ENCODE measurements at regions not wholly inside any gene's neighbourhood (a gene's known extent, or its start where the extent isn't known, plus 50 kb on each side); places are given as distances from the start of the nearest gene placed in this dataset.

DNA sequence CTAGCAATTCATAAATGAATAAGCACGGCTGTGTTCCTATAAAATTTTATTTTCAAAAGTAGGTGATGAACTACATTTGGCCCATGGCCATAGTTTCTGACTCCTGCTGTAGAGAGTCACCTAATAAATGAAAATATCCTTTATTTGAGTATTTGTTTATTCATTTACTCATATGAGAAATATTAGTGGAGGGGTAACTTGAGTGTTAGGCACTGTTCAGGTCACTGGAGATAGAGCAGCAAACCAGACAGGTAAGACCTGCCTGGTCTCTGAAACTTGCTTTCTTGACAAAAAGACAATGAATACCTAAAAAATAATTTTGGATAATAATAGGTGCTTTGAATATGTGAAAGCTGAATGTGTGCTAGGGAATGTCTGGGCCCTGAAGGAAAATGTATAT, 68.8 kb downstream of the YIPF5 start:
- WGBS (ENCODE audit: insufficient coverage): no CpG with 5 or more reads among the region's 1 CpG

DNA sequence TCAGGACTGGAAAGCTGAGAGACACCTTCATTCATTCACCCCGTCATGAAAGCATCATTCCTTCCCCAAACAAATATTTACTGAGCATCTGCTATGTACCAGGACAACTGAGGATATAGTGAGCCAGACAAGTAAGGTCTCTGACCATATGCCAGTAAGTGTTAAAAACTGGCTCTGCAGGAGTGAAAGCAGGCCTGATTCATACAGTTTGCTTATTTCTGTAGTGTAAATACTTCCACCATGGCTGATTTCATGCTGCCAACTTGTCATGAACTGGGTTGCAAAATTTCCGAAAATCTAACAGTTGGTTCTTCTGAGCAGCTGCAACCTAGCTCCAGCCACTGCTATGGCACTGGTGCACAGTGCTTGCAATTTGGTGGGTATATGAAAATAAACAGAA, 68.1 kb downstream of the YIPF5 start:
- Mint-ChIP-seq H3K9me3 (ENCODE audit: insufficient read depth) (no peaks in the 10 kb centered on the region), H3K27ac (no peak overlapping the region), H3K4me3 (no peak overlapping the region), H3K4me1 (no peaks in the 10 kb centered on the region), H3K27me3 (peaks cover 10% of the 10 kb centered on the region)
- Histone ChIP-seq H3K79me2 (ENCODE audit: control insufficient read depth, insufficient read depth, low read length) (no peaks in the 10 kb centered on the region), H3K36me3 (replicated peaks in 1 of 2; ENCODE audit: control extremely low read depth in 1 of 2, control insufficient read depth in 1 of 2, extremely low read depth in 1 of 2, insufficient read depth in 2 of 2, low read length in 1 of 2) (no peaks in the 10 kb centered on the region), H3K27ac (ENCODE audit: low read length in 2 of 2) (no peak overlapping the region), H2AFZ (ENCODE audit: insufficient read depth, low read depth, low read length, poor library complexity, severe bottlenecking) (no peak overlapping the region), H3K4me2 (replicated peaks; ENCODE audit: low read depth, low read length, poor library complexity, severe bottlenecking) (no peak overlapping the region), H3K9me3 (ENCODE audit: control extremely low read depth in 1 of 3, control insufficient read depth in 2 of 3, insufficient read depth in 1 of 3, low read length in 2 of 3) (no peaks in the 10 kb centered on the region), H3K4me3 (ENCODE audit: control extremely low read depth in 1 of 5, extremely low read depth in 1 of 5, insufficient read depth in 1 of 5, low read depth in 2 of 5, low read length in 4 of 5) (no peak overlapping the region), H4K20me1 (ENCODE audit: control insufficient read depth, insufficient read depth, low read length, poor library complexity, severe bottlenecking) (no peaks in the 10 kb centered on the region), H3K4me1 (ENCODE audit: control insufficient read depth in 2 of 2, insufficient read depth in 2 of 2, low read length in 2 of 2) (no peaks in the 10 kb centered on the region), H3K9ac (ENCODE audit: low read length) (no peak overlapping the region), H3K27me3 (replicated peaks in 1 of 4; ENCODE audit: control extremely low read depth in 1 of 4, control insufficient read depth in 3 of 4, insufficient read depth in 4 of 4, low read length in 3 of 4) (no peaks in the 10 kb centered on the region)
- TF ChIP-seq, protein P1, sequence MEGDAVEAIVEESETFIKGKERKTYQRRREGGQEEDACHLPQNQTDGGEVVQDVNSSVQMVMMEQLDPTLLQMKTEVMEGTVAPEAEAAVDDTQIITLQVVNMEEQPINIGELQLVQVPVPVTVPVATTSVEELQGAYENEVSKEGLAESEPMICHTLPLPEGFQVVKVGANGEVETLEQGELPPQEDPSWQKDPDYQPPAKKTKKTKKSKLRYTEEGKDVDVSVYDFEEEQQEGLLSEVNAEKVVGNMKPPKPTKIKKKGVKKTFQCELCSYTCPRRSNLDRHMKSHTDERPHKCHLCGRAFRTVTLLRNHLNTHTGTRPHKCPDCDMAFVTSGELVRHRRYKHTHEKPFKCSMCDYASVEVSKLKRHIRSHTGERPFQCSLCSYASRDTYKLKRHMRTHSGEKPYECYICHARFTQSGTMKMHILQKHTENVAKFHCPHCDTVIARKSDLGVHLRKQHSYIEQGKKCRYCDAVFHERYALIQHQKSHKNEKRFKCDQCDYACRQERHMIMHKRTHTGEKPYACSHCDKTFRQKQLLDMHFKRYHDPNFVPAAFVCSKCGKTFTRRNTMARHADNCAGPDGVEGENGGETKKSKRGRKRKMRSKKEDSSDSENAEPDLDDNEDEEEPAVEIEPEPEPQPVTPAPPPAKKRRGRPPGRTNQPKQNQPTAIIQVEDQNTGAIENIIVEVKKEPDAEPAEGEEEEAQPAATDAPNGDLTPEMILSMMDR (IDR thresholded peaks at IDR 0.05): no peak
- TF ChIP-seq EZH2 (IDR thresholded peaks at IDR 0.05; ENCODE audit: borderline replicate concordance, insufficient read depth, low read depth, low read length, poor library complexity, severe bottlenecking): no peak
- ChIA-PET POLR2A (no interaction called here), CTCF (no interaction called here)
- 100% methylated on average over 1 of the region's 2 CpGs for WGBS (ENCODE audit: insufficient coverage)
- ATAC-seq (ENCODE audit: low read depth) (no peak), DNase-seq (no peak)
- intact Hi-C loops (cut with micrococcal nuclease): no loop called here

More for the DNA sequence above, 68.8 kb downstream of the YIPF5 start:
- Histone ChIP-seq H3K27me3 (replicated peaks in 1 of 4; ENCODE audit: control extremely low read depth in 1 of 4, control insufficient read depth in 3 of 4, insufficient read depth in 4 of 4, low read length in 3 of 4) (no peaks in the 10 kb centered on the region), H3K4me3 (ENCODE audit: control extremely low read depth in 1 of 5, extremely low read depth in 1 of 5, insufficient read depth in 1 of 5, low read depth in 2 of 5, low read length in 4 of 5) (no peak overlapping the region), H3K9ac (ENCODE audit: low read length) (no peak overlapping the region), H3K4me2 (replicated peaks; ENCODE audit: low read depth, low read length, poor library complexity, severe bottlenecking) (no peak overlapping the region), H3K4me1 (ENCODE audit: control insufficient read depth in 2 of 2, insufficient read depth in 2 of 2, low read length in 2 of 2) (no peaks in the 10 kb centered on the region), H2AFZ (ENCODE audit: insufficient read depth, low read depth, low read length, poor library complexity, severe bottlenecking) (no peak overlapping the region), H3K36me3 (replicated peaks in 1 of 2; ENCODE audit: control extremely low read depth in 1 of 2, control insufficient read depth in 1 of 2, extremely low read depth in 1 of 2, insufficient read depth in 2 of 2, low read length in 1 of 2) (no peaks in the 10 kb centered on the region), H3K9me3 (ENCODE audit: control extremely low read depth in 1 of 3, control insufficient read depth in 2 of 3, insufficient read depth in 1 of 3, low read length in 2 of 3) (no peaks in the 10 kb centered on the region), H3K79me2 (ENCODE audit: control insufficient read depth, insufficient read depth, low read length) (no peaks in the 10 kb centered on the region), H4K20me1 (ENCODE audit: control insufficient read depth, insufficient read depth, low read length, poor library complexity, severe bottlenecking) (no peaks in the 10 kb centered on the region), H3K27ac (ENCODE audit: low read length in 2 of 2) (no peak overlapping the region)
- H3K27me3 Mint-ChIP-seq: peaks cover 9% of the 10 kb centered on the region
- H3K27ac Mint-ChIP-seq: no peak overlapping the region
- POLR2A ChIA-PET: no interaction called here
- DNase-seq: no peak
- no peak for TF ChIP-seq EZH2 (IDR thresholded peaks at IDR 0.05; ENCODE audit: borderline replicate concordance, insufficient read depth, low read depth, low read length, poor library complexity, severe bottlenecking)
- CTCF ChIA-PET: no interaction called here
- no peak overlapping the region for H3K4me3 Mint-ChIP-seq
- ATAC-seq (ENCODE audit: low read depth): no peak
- H3K4me1 Mint-ChIP-seq: no peaks in the 10 kb centered on the region
- H3K9me3 Mint-ChIP-seq (ENCODE audit: insufficient read depth): no peaks in the 10 kb centered on the region
- intact Hi-C loops (cut with micrococcal nuclease): no loop called here
